Body of pancreas (tissue), 4 donors: ENCODE measurements at regions not wholly inside any gene's neighbourhood (a gene's known extent, or its start where the extent isn't known, plus 50 kb on each side); places are given as distances from the start of the nearest gene placed in this dataset.

Source experiments
- ATAC-seq: fragments of 150-250 bp; one replicate; pipeline ENCODE4 v1.9.1; 2016
- DNase-seq, 4 donors: peaks; one replicate each; pipeline ENCODE4 v3.0.0-alpha.2; 2019
- H3K27ac ChIP-seq, 4 donors: fragments of 200-600 bp; sonication (generic); 1 replicate in 3 of 4; 2 replicates in 1 of 4; pipeline versions ENCODE4 v1.5.1 to v1.6.1; 2016 to 2019; ENCODE audit warnings: mild to moderate bottlenecking in 1 of 4, mixed read lengths in 1 of 4, moderate library complexity in 1 of 4
- H3K27me3 ChIP-seq, 2 donors: fragments of 200-600 bp; sonication (generic); one replicate each; pipeline ENCODE4 v1.6.0; 2016; ENCODE audit warnings: mild to moderate bottlenecking in 1 of 2
- H3K36me3 ChIP-seq, 2 donors: fragments of 200-600 bp; sonication (generic); replicated peaks in 1 of 2; 2 replicates each; pipeline ENCODE4 v1.5.1; 2016; ENCODE audit warnings: low read depth in 2 of 2; ENCODE audit not compliant: insufficient read depth in 1 of 2
- H3K4me1 ChIP-seq: fragments of 200-600 bp; sonication (generic); one replicate; pipeline ENCODE4 v1.6.0; 2016
- H3K4me3 ChIP-seq, 2 donors: fragments of 200-600 bp; sonication (generic); 1 replicate in 1 of 2; 2 replicates in 1 of 2; pipeline ENCODE4 v1.5.1; 2016 to 2019
- H3K9me3 ChIP-seq, 3 donors: fragments of 200-600 bp; sonication (generic); 1 replicate in 2 of 3; 2 replicates in 1 of 3; pipeline ENCODE4 v1.5.1; 2016
- CTCF ChIP-seq, 7 experiments: fragments of 450-650 bp in 4 of 7; fragments of 200-600 bp in 3 of 7; sonication (generic) in 3 of 7; IDR thresholded peaks; one replicate each; pipeline ENCODE4 v1.5.1; 2016 to 2019; ENCODE audit warnings: antibody characterized with exemption in 7 of 7
- POLR2A ChIP-seq, 3 donors: fragments of 450-650 bp; IDR thresholded peaks; one replicate each; pipeline ENCODE4 v1.6.1; 2016; ENCODE audit warnings: antibody characterized with exemption in 3 of 3, mild to moderate bottlenecking in 2 of 3
- WGBS, 2 donors: methylation state at CpG; one replicate each; pipeline ENCODE4 v1.1.5; 2017; 5-methylcytosine and 5-hydroxymethylcytosine counted together
- intact Hi-C: fragments of 100-400 bp; cut with DNase I; formaldehyde crosslinking; loops from one replicate; pipeline ENCODE4 v1.15.1; 2023

- Histone ChIP-seq H3K27ac (no peak overlapping the region), H3K9me3 (no peaks in the 10 kb centered on the region), H3K27me3 (no peaks in the 10 kb centered on the region), H3K4me3 (no peak overlapping the region), H3K36me3 (no peaks in the 10 kb centered on the region), H3K4me1 (peaks cover 9% of the 10 kb centered on the region)
- DNase-seq (no peak), ATAC-seq (no peak)
- 81 to 82% methylated on average over 2 of the region's 2 CpGs for WGBS, 2 donors
- intact Hi-C loops, result no loop called here
- TF ChIP-seq POLR2A (IDR thresholded peaks at IDR 0.05) (no peak), CTCF (IDR thresholded peaks at IDR 0.05) (no peak)
These were observed 127.9 kb downstream of the DTWD1 start for GRCh38 chr15:49748791-49749190.

GRCh38 chr15:49750553-49750952 is 129.7 kb downstream of the DTWD1 start:
- TF ChIP-seq CTCF (IDR thresholded peaks at IDR 0.05), result no peak
- TF ChIP-seq POLR2A (IDR thresholded peaks at IDR 0.05), result no peak
- no peak for ATAC-seq
- intact Hi-C loops, result no loop called here

GRCh38 chr15:49751191-49751590 is 130.3 kb downstream of the DTWD1 start:
- TF ChIP-seq CTCF (IDR thresholded peaks at IDR 0.05) (no peak), POLR2A (IDR thresholded peaks at IDR 0.05) (no peak)
- DNase-seq (no peak), ATAC-seq (no peak)
- Histone ChIP-seq H3K4me3 (no peak overlapping the region), H3K4me1 (peaks cover 9% of the 10 kb centered on the region), H3K9me3 (no peaks in the 10 kb centered on the region), H3K36me3 (no peaks in the 10 kb centered on the region), H3K27ac (no peak overlapping the region), H3K27me3 (no peaks in the 10 kb centered on the region)
- intact Hi-C loops, result no loop called here
- 48 to 49% methylated on average over 3 of the region's 3 CpGs for WGBS, 2 donors

More at GRCh38 chr15:49750553-49750952, 129.7 kb downstream of the DTWD1 start:
- no peak overlapping the region for H3K4me3 ChIP-seq
- H3K9me3 ChIP-seq, result no peaks in the 10 kb centered on the region
- peaks cover 9% of the 10 kb centered on the region for H3K4me1 ChIP-seq
- H3K27me3 ChIP-seq, result no peaks in the 10 kb centered on the region
- no peaks in the 10 kb centered on the region for H3K36me3 ChIP-seq
- H3K27ac ChIP-seq, result no peak overlapping the region
- DNase-seq, result no peak

GRCh38 chr15:49751751-49752150 is 130.9 kb downstream of the DTWD1 start:
- TF ChIP-seq CTCF (IDR thresholded peaks at IDR 0.05), result no peak
- no peak for TF ChIP-seq POLR2A (IDR thresholded peaks at IDR 0.05)
- intact Hi-C loops, result no loop called here
- no peaks in the 10 kb centered on the region for H3K36me3 ChIP-seq
- ATAC-seq, result no peak
- H3K4me3 ChIP-seq, result no peak overlapping the region
- H3K9me3 ChIP-seq, result no peaks in the 10 kb centered on the region
- H3K27ac ChIP-seq, result no peak overlapping the region
- 62 to 64% methylated on average over 3 of the region's 3 CpGs for WGBS, 2 donors
- H3K4me1 ChIP-seq, result peaks cover 8% of the 10 kb centered on the region
- DNase-seq, result no peak
- no peaks in the 10 kb centered on the region for H3K27me3 ChIP-seq

GRCh38 chr15:49752517-49752916 is 131.7 kb downstream of the DTWD1 start:
- WGBS, 2 donors, result 66 to 70% methylated on average over 1 to 2 of the region's 2 CpGs
- no peak for ATAC-seq
- Histone ChIP-seq H3K9me3 (no peaks in the 10 kb centered on the region), H3K27me3 (no peaks in the 10 kb centered on the region), H3K4me1 (peaks cover 3% of the 10 kb centered on the region), H3K27ac (no peak overlapping the region), H3K36me3 (no peaks in the 10 kb centered on the region), H3K4me3 (no peak overlapping the region)
- no peak for DNase-seq
- TF ChIP-seq CTCF (IDR thresholded peaks at IDR 0.05) (no peak), POLR2A (IDR thresholded peaks at IDR 0.05) (no peak)
- intact Hi-C loops, result no loop called here
